Lower leg skin (tissue), 3 donors: ENCODE measurements at regions not wholly inside any gene's neighbourhood (a gene's known extent, or its start where the extent isn't known, plus 50 kb on each side); places are given as distances from the start of the nearest gene placed in this dataset.

Experiments
- CTCF ChIP-seq, 3 donors: fragments of 450-650 bp; IDR thresholded peaks; one replicate each; pipeline ENCODE4 v1.5.1; 2016; ENCODE audit warnings: antibody characterized with exemption in 3 of 3, mild to moderate bottlenecking in 3 of 3, moderate library complexity in 2 of 3
- POLR2A ChIP-seq, 2 donors: fragments of 450-650 bp; IDR thresholded peaks; one replicate each; pipeline ENCODE4 v1.6.1; 2016 to 2017; ENCODE audit warnings: antibody characterized with exemption in 2 of 2, mild to moderate bottlenecking in 1 of 2, moderate library complexity in 1 of 2

DNA sequence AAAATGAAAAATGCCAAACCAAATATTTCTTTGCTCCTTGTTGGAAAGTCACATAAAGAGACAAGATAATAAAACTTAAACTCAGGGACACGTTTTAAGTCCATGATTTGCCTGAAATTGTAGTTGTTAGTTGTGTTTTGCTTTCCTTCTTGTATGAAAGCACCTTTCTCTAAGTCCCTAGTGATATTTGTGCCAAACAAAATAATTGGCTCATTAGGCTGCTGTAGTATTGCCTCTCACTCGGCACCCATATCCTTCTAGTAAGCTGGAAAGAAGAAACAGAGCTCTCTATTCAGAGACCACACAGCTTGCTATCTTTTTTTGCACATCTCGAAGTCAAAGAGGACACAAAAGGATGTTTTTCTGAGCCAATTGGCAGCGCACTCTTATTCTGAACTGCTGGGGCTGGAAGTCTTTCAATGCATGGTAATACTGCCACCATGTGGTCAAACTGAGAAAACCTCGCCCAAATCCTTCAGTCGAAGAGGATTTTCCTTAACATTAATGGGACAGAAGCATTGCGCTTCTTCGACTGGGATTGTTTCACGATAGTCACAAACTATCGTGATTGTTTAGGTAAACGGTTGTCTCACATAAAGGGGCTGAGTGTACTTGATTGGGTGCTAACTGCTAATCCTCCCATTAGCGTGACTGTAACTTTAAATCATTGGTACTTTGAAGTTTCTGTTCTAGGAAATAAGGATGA lies 571.9 kb upstream of the LCORL start:
- TF ChIP-seq CTCF (IDR thresholded peaks at IDR 0.05), result peak in 1 of 3 donors; percentile 38
- no peak for TF ChIP-seq POLR2A (IDR thresholded peaks at IDR 0.05)
